SKM-1 (cell line): ENCODE measurements at regions not wholly inside any gene's neighbourhood (a gene's known extent, or its start where the extent isn't known, plus 50 kb on each side); places are given as distances from the start of the nearest gene placed in this dataset.

ENCODE experiments used
- DNase-seq: peaks from one replicate; lab custom pipeline; 2025; ENCODE audit not compliant: unreplicated experiment; lab: John Stamatoyannopoulos, UW

- no peak for DNase-seq
Observed at GRCh38 chr2:7984693-7985353, 697.0 kb upstream of the ID2 start.

- DNase-seq: no peak
Observed at GRCh38 chr2:7986431-7986830, 695.4 kb upstream of the ID2 start.

GRCh38 chr2:7987992-7988391, 693.9 kb upstream of the ID2 start:
- DNase-seq: no peak

- DNase-seq: no peak
Observed at GRCh38 chr2:7988440-7988839, 693.4 kb upstream of the ID2 start.

- DNase-seq: no peak
Observed at GRCh38 chr2:7989823-7990222, 692.0 kb upstream of the ID2 start.

GRCh38 chr2:7992612-7993602, 688.9 kb upstream of the ID2 start:
- no peak for DNase-seq

- DNase-seq: no peak
Observed at GRCh38 chr2:7994397-7994951, 687.4 kb upstream of the ID2 start.

- DNase-seq: no peak
Observed at GRCh38 chr2:7997279-7997678, 684.6 kb upstream of the ID2 start.

GRCh38 chr2:7999683-8000476, 682.0 kb upstream of the ID2 start:
- DNase-seq: no peak

GRCh38 chr2:8000870-8001269, 681.0 kb upstream of the ID2 start:
- no peak for DNase-seq

- no peak for DNase-seq
Observed at GRCh38 chr2:8002765-8003393, 679.0 kb upstream of the ID2 start.

GRCh38 chr2:8003462-8004075, 678.3 kb upstream of the ID2 start:
- DNase-seq: no peak

GRCh38 chr2:8004250-8004681, 677.6 kb upstream of the ID2 start:
- DNase-seq: peak; percentile 8

GRCh38 chr2:8006181-8006580, 675.7 kb upstream of the ID2 start:
- no peak for DNase-seq

GRCh38 chr2:8006626-8007025, 675.2 kb upstream of the ID2 start:
- DNase-seq: no peak

GRCh38 chr2:8009010-8009597, 672.8 kb upstream of the ID2 start:
- DNase-seq: no peak

- DNase-seq: no peak
Observed at GRCh38 chr2:8015848-8016600, 665.8 kb upstream of the ID2 start.

GRCh38 chr2:8016688-8017087, 665.2 kb upstream of the ID2 start:
- DNase-seq: no peak

- no peak for DNase-seq
Observed at GRCh38 chr2:8018956-8019355, 662.9 kb upstream of the ID2 start.
